Naive thymus-derived CD8-positive, alpha-beta T cell (primary cell): ENCODE measurements at regions not wholly inside any gene's neighbourhood (a gene's known extent, or its start where the extent isn't known, plus 50 kb on each side); places are given as distances from the start of the nearest gene placed in this dataset.

Source experiments
- ATAC-seq, 2 donors: fragments of 150-1000 bp; cut with Tn5 transposase in 1 of 2; sonication (Bioruptor Pico), chemical (Tn5 transposase) in 1 of 2; 1 replicate in 1 of 2; 2 replicates in 1 of 2; pipeline ENCODE4 v1.10.0; 2021; ENCODE audit warnings: mild to moderate bottlenecking in 2 of 2, moderate library complexity in 2 of 2
- POLR2A ChIA-PET: fragments of 350-600 bp; sonication (Branson Sonifier 250); formaldehyde crosslinking; loops from one replicate; lab custom pipeline; 2021; ENCODE audit warnings: antibody characterized with exemption; lab: Charles Lee
- DNase-seq, 10 donors: peaks; one replicate each; pipeline versions ENCODE4 v3.0.0 to v3.0.0-alpha.2; 2020 to 2022
- H3K27ac Mint-ChIP-seq, 10 donors: one replicate each; pipeline ENCODE4 v1.8.0; 2020 to 2022; ENCODE audit warnings: mild to moderate bottlenecking in 10 of 10, mixed read lengths in 10 of 10, moderate library complexity in 4 of 10, inconsistent platforms in 1 of 10
- H3K27me3 Mint-ChIP-seq, 5 donors: one replicate each; pipeline ENCODE4 v1.8.0; 2021 to 2022; ENCODE audit warnings: mixed read lengths in 5 of 5
- H3K36me3 Mint-ChIP-seq, 3 donors: one replicate each; pipeline ENCODE4 v1.8.0; 2020 to 2022; ENCODE audit warnings: mixed read lengths in 3 of 3, mild to moderate bottlenecking in 2 of 3, inconsistent platforms in 1 of 3
- H3K4me1 Mint-ChIP-seq, 4 donors: one replicate each; pipeline ENCODE4 v1.8.0; 2021 to 2022; ENCODE audit warnings: mixed read lengths in 4 of 4
- H3K4me3 Mint-ChIP-seq, 10 donors: one replicate each; pipeline ENCODE4 v1.8.0; 2020 to 2022; ENCODE audit warnings: mild to moderate bottlenecking in 10 of 10, mixed read lengths in 10 of 10, moderate library complexity in 6 of 10, inconsistent platforms in 1 of 10
- H3K9me3 Mint-ChIP-seq, 9 donors: one replicate each; pipeline ENCODE4 v1.8.0; 2020 to 2022; ENCODE audit warnings: mixed read lengths in 9 of 9, mild to moderate bottlenecking in 3 of 9, inconsistent platforms in 1 of 9, moderate library complexity in 1 of 9

- POLR2A ChIA-PET: no interaction called here
- no peak overlapping the region for H3K4me3 Mint-ChIP-seq
- H3K27ac Mint-ChIP-seq: no peak overlapping the region
- H3K9me3 Mint-ChIP-seq: peaks cover 10 to 29% (median 23%) of the 10 kb centered on the region in 9 donors
- DNase-seq: no peak
- peaks cover 0 to 33% (median 22%) of the 10 kb centered on the region in 3 donors for H3K36me3 Mint-ChIP-seq
- ATAC-seq: no peak
- peaks cover 0 to 4% (median 0%) of the 10 kb centered on the region in 5 donors for H3K27me3 Mint-ChIP-seq
- peaks cover 2 to 12% (median 4%) of the 10 kb centered on the region in 4 donors for H3K4me1 Mint-ChIP-seq
Observed at GRCh38 chr5:142395334-142395733, 70.5 kb upstream of the SPRY4 start.

- ATAC-seq (no peak), DNase-seq (no peak)
- Mint-ChIP-seq H3K4me3 (no peak overlapping the region), H3K36me3 (peaks cover 0 to 18% (median 9%) of the 10 kb centered on the region in 3 donors), H3K27ac (no peak overlapping the region), H3K4me1 (peaks cover 5 to 33% (median 13%) of the 10 kb centered on the region in 4 donors), H3K9me3 (peaks cover 5 to 16% (median 12%) of the 10 kb centered on the region in 9 donors), H3K27me3 (peaks cover 1 to 11% (median 4%) of the 10 kb centered on the region in 5 donors)
- POLR2A ChIA-PET: no interaction called here
Observed at GRCh38 chr5:142391058-142391845, 66.4 kb upstream of the SPRY4 start.

- Mint-ChIP-seq H3K36me3 (peaks cover 0 to 9% (median 0%) of the 10 kb centered on the region in 3 donors), H3K4me1 (peaks cover 5 to 33% (median 13%) of the 10 kb centered on the region in 4 donors), H3K9me3 (peaks cover 0 to 7% (median 3%) of the 10 kb centered on the region in 9 donors), H3K27ac (no peak overlapping the region), H3K4me3 (no peak overlapping the region), H3K27me3 (peaks cover 1 to 11% (median 4%) of the 10 kb centered on the region in 5 donors)
- POLR2A ChIA-PET: no interaction called here
- no peak for ATAC-seq
- DNase-seq: no peak
Observed at GRCh38 chr5:142390334-142390733, 65.5 kb upstream of the SPRY4 start.

- DNase-seq: no peak
- Mint-ChIP-seq H3K27me3 (peaks cover 1 to 11% (median 4%) of the 10 kb centered on the region in 5 donors), H3K4me1 (peaks cover 11 to 33% (median 18%) of the 10 kb centered on the region in 4 donors), H3K27ac (no peak overlapping the region), H3K9me3 (peaks cover 0 to 3% (median 0%) of the 10 kb centered on the region in 9 donors), H3K4me3 (no peak overlapping the region), H3K36me3 (peaks cover 0 to 5% (median 0%) of the 10 kb centered on the region in 3 donors)
- ATAC-seq: no peak
- POLR2A ChIA-PET: no interaction called here
Observed at GRCh38 chr5:142388696-142389095, 63.9 kb upstream of the SPRY4 start.

GRCh38 chr5:142387024-142387682 is 62.3 kb upstream of the SPRY4 start:
- Mint-ChIP-seq H3K27me3 (peaks cover 1 to 11% (median 4%) of the 10 kb centered on the region in 5 donors), H3K9me3 (no peaks in the 10 kb centered on the region), H3K4me1 (peaks cover 11 to 33% (median 18%) of the 10 kb centered on the region in 4 donors), H3K36me3 (no peaks in the 10 kb centered on the region), H3K4me3 (no peak overlapping the region), H3K27ac (peak overlapping the region in 1 of 10 donors; percentile 27)
- POLR2A ChIA-PET: interaction anchor here (1.5 kb wide), 1 partner anchor 30 kb away, joined by 4 read pairs; no protein-coding TSS in a partner anchor
- no peak for ATAC-seq
- DNase-seq: no peak

- no peak for ATAC-seq
- Mint-ChIP-seq H3K27me3 (peaks cover 0 to 11% (median 4%) of the 10 kb centered on the region in 5 donors), H3K4me3 (no peak overlapping the region), H3K36me3 (no peaks in the 10 kb centered on the region), H3K27ac (no peak overlapping the region), H3K4me1 (peaks cover 9 to 31% (median 18%) of the 10 kb centered on the region in 4 donors), H3K9me3 (no peaks in the 10 kb centered on the region)
- DNase-seq: no peak
- POLR2A ChIA-PET: interaction anchor here (1.5 kb wide), 1 partner anchor 29 kb away, joined by 4 read pairs; no protein-coding TSS in a partner anchor
Observed at GRCh38 chr5:142386137-142387023, 61.6 kb upstream of the SPRY4 start.

GRCh38 chr5:142385194-142385593 is 60.4 kb upstream of the SPRY4 start:
- POLR2A ChIA-PET: no interaction called here
- Mint-ChIP-seq H3K4me1 (peaks cover 9 to 20% (median 15%) of the 10 kb centered on the region in 4 donors), H3K36me3 (no peaks in the 10 kb centered on the region), H3K27ac (no peak overlapping the region), H3K4me3 (no peak overlapping the region), H3K27me3 (peaks cover 0 to 11% (median 4%) of the 10 kb centered on the region in 5 donors), H3K9me3 (no peaks in the 10 kb centered on the region)
- DNase-seq: no peak
- no peak for ATAC-seq

- Mint-ChIP-seq H3K27me3 (peaks cover 0 to 2% (median 0%) of the 10 kb centered on the region in 5 donors), H3K9me3 (no peaks in the 10 kb centered on the region), H3K4me1 (peaks cover 5 to 16% (median 9%) of the 10 kb centered on the region in 4 donors), H3K27ac (peak overlapping the region in 1 of 10 donors; percentile 38), H3K36me3 (no peaks in the 10 kb centered on the region), H3K4me3 (no peak overlapping the region)
- DNase-seq (no peak), ATAC-seq (no peak)
- POLR2A ChIA-PET: no interaction called here
Observed at GRCh38 chr5:142384014-142384413, 59.2 kb upstream of the SPRY4 start.

GRCh38 chr5:142382186-142382585 is 57.4 kb upstream of the SPRY4 start:
- DNase-seq (no peak), ATAC-seq (no peak)
- peaks cover 3 to 12% (median 6%) of the 10 kb centered on the region in 4 donors for H3K4me1 Mint-ChIP-seq
- no peaks in the 10 kb centered on the region for H3K36me3 Mint-ChIP-seq
- no peak overlapping the region for H3K4me3 Mint-ChIP-seq
- H3K27me3 Mint-ChIP-seq: peaks cover 0 to 1% (median 0%) of the 10 kb centered on the region in 5 donors
- H3K9me3 Mint-ChIP-seq: no peaks in the 10 kb centered on the region
- POLR2A ChIA-PET: no interaction called here
- H3K27ac Mint-ChIP-seq: no peak overlapping the region

GRCh38 chr5:142378737-142379634 is 54.2 kb upstream of the SPRY4 start:
- no peak for ATAC-seq
- DNase-seq: no peak
- Mint-ChIP-seq H3K27ac (no peak overlapping the region), H3K9me3 (no peaks in the 10 kb centered on the region), H3K27me3 (no peaks in the 10 kb centered on the region), H3K4me1 (peaks cover 0 to 7% (median 4%) of the 10 kb centered on the region in 4 donors), H3K4me3 (no peak overlapping the region), H3K36me3 (no peaks in the 10 kb centered on the region)
- POLR2A ChIA-PET: no interaction called here

GRCh38 chr5:142375944-142376411 is 51.2 kb upstream of the SPRY4 start:
- no peaks in the 10 kb centered on the region for H3K36me3 Mint-ChIP-seq
- no peaks in the 10 kb centered on the region for H3K9me3 Mint-ChIP-seq
- no peak for ATAC-seq
- POLR2A ChIA-PET: interaction anchor here (0.7 kb wide), 1 partner anchor 188 kb away, joined by 3 read pairs; no protein-coding TSS in a partner anchor
- DNase-seq: peak in 1 of 10 donors; percentile 14
- H3K4me1 Mint-ChIP-seq: peaks cover 0 to 6% (median 2%) of the 10 kb centered on the region in 4 donors
- H3K27me3 Mint-ChIP-seq: no peaks in the 10 kb centered on the region
- no peak overlapping the region for H3K27ac Mint-ChIP-seq
- no peak overlapping the region for H3K4me3 Mint-ChIP-seq
